Hematopoietic multipotent progenitor cell (in vitro differentiated cells): ENCODE measurements at regions not wholly inside any gene's neighbourhood (a gene's known extent, or its start where the extent isn't known, plus 50 kb on each side); places are given as distances from the start of the nearest gene placed in this dataset.
A peak's percentile ranks its signal among the peaks of the same experiment; 100 is the strongest.
"Not testable (repeated sequence)": the region's sequence is repeated elsewhere in the genome, so short reads cannot be mapped to it uniquely, and the experiment has no call there.

ENCODE experiments used
- DNase-seq, 3 donors: peaks; one replicate each; pipeline ENCODE4 v3.0.0-alpha.2; 2011 to 2015; ENCODE audit warnings: low read depth in 2 of 3, low spot score in 2 of 3

DNA sequence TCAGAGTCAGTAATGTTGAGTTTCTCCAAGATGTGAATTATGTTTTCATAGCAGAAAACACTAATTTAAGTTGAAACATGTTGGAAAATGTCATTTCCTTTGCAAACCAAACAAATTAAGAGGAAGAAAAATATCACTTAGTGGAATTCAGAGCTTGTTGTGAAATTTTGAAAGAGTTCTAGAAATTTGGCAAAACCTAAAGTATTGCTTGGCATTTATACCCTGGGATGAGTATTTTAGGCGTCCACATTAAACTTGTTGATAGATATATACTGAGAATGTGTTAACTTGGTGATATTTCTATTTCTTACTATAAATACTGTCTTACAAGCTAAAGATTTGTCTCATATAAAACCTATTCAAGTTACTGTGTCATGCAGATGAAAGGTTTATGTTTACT is 335.2 kb downstream of the NSUN3 start:
- DNase-seq: no peak

GRCh38 chr3:94401466-94401865 is 338.6 kb downstream of the NSUN3 start:
- no peak for DNase-seq

GRCh38 chr3:94402126-94402525 is 339.3 kb downstream of the NSUN3 start:
- DNase-seq: no peak

DNA sequence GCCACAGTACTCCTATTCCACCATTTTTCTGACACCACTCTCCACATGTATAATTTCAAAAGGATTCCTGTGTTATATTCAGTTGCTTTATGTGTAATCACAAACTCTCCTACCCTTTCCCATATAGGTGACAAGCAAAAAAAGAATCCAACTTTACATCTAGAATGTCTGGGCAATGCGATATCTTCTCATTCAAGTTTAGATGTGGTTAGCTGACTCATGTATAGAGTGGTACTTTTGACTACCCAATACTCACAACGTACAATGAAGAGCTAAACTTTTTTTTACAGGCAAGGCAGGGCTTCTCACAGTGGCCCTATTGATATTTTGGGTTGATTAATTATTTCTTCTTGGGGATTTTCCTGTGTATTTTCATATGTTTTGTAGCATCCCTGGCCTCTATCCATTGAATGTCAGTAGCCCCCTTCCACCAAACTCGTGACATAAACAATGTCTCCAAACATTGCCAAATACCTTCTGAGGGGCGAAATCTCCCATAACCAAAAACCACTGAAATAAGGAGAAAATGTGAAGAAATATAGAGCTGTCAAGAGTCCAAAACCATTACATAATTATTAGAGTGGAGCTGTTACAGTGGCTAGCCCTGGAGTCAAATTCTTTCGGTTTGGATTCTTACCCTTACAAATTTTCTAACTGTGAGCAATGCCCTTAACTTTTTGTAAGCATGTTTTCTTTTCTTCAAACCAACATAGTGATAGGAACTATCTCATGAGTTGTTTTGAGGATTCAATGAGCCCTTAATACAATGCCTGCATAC is 342.6 kb downstream of the NSUN3 start:
- no peak for DNase-seq

- DNase-seq: no peak
Measured at GRCh38 chr3:94406595-94406994, 343.7 kb downstream of the NSUN3 start.

- DNase-seq: not testable (repeated sequence)
Measured at GRCh38 chr3:94412936-94413335, 350.1 kb downstream of the NSUN3 start.

DNA sequence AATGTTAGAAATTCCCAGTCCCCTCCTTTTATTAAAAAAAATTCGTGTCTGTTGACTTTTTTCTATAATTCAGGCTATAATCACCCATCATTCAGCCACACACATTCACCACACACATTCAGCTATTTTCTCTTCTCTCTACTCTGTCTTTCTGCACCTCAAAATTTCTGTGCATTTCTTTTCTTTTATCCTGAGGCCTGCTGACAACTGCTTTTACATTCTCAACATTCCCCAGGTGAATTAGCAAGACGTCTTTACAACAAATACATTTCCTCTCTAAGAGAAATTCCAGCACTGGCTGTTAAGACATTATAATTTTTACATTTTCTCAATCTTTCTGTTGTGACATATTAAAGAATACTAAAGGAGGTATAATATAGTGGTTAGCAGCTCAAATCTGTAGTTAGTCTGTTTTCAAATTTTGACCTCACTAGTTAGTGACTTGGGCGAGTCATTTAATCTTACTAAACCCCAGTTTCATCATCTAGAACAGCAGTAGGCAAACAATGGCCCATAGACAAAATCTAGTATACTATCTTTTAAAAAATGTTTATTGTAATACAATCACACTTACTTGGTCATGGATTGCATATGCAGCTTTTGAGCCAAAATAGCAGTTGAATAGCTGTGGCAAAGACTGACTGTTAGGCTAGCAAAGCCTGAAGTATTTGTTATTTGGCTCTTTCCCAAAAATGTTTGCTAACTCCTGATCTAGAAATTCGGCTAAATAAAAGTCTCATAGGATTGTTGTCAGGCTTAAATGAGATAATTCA is 350.7 kb downstream of the NSUN3 start:
- no peak for DNase-seq

- DNase-seq: no peak
Measured at GRCh38 chr3:94414418-94414817, 351.6 kb downstream of the NSUN3 start.

DNA sequence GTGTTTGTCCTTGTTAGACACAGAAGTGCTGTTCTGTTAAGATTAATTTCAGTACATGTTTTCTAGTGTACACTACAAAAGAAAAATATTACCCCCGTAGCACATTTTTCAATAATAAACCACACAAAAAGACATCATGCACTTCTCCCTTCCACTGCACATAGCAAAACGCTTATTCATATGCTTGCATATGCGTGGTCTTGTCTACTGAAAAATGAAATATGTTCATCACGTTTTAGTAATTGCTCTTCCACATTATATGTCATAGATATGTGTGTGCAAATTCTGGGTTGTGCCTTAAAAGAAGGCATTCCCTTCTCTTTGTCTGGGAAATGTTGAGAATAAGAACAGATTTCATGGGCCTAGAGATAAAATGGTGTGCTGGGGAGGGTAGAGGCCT is 353.9 kb downstream of the NSUN3 start:
- no peak for DNase-seq

DNA sequence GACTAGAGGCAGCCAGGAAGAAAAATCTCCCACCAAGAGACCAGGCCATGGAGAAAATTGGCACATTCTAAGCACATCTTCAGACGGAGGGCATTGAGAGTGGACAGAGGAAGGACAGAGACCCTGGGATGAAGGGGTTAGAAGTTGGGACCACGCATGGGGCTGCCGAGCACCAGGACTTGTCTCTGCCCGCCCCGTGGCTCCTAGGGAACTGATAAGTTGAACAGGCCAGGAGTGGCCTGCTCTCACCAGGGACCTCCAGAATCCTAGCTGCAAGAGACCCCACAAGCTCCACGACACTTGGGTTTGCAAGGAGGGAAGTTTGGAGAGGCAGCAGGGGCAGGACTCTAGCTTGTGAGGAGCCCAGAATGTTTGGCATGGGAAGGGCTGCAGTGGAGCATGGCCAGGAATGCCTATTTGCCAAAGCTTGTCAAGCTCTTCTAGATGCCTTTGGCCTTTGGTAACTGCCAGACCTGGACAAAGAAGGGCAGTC is 355.1 kb downstream of the NSUN3 start:
- no peak for DNase-seq

DNA sequence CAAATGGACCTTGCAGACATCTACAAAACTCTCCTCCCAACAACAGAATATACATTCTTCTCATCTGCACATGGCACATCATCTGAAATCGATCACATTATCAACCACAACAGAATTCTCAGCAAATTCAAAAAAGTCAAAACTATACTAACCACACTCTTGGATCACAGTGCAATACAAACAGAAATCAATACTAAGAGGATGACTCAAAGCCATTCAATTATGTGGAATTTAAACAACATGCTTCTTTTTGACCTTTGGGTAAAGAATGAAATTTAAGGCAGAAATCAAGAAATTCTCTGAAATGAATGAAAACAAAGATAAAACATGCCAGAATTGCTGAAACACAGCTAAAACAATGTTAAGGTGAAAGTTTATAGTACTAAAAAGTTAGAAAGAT is 358.1 kb downstream of the NSUN3 start:
- DNase-seq: no peak

DNA sequence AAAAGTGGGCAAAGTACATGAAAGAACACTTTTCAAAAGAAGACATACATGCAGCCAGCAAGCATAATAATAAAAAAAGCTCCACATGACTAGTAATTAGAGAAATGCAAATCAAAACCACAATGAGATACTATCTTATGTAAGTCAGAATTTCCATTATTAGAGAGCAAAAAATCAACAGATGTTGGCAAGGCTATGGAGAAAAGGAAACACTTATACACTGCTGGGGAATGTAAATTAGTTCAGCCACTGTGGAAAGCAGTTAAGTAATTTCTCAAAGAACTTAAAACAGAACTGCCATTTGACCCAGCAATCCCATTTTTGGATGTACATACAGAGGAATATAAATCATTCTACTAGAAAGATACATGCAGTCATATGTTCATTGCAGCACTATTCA is 360.7 kb downstream of the NSUN3 start:
- peak in 1 of 3 donors; percentile 2 for DNase-seq

DNA sequence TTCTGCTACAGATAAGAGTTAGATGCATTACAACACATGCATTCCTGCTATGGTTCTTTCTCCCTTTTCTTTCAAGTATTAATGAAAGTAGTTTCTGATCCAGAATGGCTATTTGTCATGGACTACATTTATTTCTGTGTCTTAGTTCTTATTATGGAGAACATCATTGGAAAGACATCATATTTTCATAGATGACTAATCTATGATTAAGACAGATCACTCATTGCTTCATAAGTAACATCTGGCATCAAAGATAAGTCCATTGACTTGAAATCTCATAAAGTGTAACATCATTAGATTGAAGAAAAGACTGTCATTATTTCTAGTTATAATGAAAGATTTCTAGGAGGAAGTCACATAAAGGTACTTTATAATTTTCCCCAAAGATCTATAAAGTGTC is 366.7 kb downstream of the NSUN3 start:
- DNase-seq: no peak

- DNase-seq: no peak
Measured at GRCh38 chr3:94431876-94432570, 369.2 kb downstream of the NSUN3 start.

GRCh38 chr3:94433811-94434210 is 370.9 kb downstream of the NSUN3 start:
- DNase-seq: no peak

- DNase-seq: no peak
Measured at GRCh38 chr3:94440767-94441493, 378.1 kb downstream of the NSUN3 start.

- no peak for DNase-seq
Measured at GRCh38 chr3:94441494-94441847, 378.6 kb downstream of the NSUN3 start.

GRCh38 chr3:94453864-94454263 is 391.0 kb downstream of the NSUN3 start:
- no peak for DNase-seq

GRCh38 chr3:94459167-94459566 is 396.3 kb downstream of the NSUN3 start:
- no peak for DNase-seq

GRCh38 chr3:94460931-94461330 is 398.1 kb downstream of the NSUN3 start:
- no peak for DNase-seq

DNA sequence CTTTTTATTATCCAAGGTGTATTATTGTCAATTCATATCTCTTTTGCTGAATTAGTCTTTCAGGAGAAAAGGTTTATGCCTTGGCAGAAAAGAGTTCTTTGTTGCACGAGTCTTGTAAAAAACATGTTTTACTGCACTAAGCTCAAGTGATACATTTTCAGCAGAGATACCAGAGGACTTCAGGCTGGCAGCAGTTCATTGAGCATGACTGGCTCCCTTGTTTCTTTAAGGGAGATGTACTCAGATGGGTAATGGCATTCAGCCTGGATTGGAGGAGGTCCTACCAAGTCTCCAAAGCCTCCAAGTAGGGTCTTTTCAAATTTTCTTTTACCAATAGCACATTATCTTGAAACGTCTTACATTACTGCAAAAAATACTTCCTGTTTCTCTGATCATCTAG is 400.1 kb downstream of the NSUN3 start:
- no peak for DNase-seq
